Renal pelvis (tissue), 1 donor: ENCODE measurements at regions not wholly inside any gene's neighbourhood (a gene's known extent, or its start where the extent isn't known, plus 50 kb on each side); places are given as distances from the start of the nearest gene placed in this dataset.

Source experiments
- DNase-seq: peaks from one replicate; pipeline ENCODE4 v3.0.0-alpha.2; 2013

DNA sequence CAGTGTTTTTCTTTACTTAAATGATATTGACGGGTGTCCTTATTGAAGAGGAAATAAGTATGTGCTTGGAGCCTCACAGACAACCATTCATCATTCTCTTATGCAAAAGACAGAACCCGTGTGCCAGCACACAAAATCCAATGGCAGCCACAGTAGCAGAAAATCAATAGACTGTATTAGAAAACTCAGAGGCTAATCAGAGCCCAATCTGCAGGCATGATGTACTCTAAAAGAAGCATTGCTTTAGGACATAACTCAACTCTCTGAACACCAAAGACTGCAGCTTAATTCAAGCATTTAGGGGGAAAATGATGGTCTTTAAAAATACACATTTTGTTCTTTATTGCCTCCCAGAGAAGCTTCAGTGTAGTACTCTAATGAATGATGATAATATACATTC, 476.9 kb downstream of the PDHA2 start:
- DNase-seq = no peak

DNA sequence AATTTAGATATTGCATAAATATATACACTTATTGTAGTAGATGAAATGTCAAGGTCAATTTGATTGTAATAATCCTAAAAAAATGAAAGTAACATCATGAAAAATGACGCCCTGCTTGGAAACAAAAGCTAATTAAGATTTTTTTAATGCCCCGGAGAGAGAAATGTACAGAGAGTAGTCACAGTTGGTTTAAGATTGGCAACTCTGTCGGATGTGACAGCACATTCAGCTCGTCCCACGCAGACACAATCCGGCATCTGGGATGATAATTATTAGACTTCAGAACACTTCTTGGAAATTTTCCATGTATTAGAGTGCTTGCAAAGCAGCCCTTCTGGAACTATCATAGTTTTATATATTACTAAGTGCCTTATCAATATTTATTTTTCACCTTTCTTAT, 478.0 kb downstream of the PDHA2 start:
- no peak for DNase-seq

- no peak for DNase-seq
These were observed 487.0 kb downstream of the PDHA2 start for GRCh38 chr4:96326846-96327245.

DNA sequence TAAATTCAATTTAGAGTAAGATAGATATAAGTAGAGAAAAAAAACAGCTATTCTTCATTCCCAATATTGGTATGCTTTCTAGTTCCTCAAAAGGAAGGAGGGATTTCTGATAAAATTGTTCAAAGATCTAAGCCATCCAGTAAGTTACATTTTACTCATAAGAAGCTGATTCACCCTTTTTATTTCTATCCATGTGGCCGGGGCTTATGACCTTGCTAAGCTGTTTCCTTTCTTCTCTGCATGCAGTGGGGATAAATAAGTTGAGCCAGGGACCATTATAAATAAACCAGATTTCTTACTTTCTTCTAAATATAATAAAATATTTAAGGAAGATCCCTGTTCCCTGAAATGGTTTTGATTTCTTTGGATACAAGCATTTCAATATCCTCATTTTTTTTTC, 502.3 kb downstream of the PDHA2 start:
- no peak for DNase-seq

DNA sequence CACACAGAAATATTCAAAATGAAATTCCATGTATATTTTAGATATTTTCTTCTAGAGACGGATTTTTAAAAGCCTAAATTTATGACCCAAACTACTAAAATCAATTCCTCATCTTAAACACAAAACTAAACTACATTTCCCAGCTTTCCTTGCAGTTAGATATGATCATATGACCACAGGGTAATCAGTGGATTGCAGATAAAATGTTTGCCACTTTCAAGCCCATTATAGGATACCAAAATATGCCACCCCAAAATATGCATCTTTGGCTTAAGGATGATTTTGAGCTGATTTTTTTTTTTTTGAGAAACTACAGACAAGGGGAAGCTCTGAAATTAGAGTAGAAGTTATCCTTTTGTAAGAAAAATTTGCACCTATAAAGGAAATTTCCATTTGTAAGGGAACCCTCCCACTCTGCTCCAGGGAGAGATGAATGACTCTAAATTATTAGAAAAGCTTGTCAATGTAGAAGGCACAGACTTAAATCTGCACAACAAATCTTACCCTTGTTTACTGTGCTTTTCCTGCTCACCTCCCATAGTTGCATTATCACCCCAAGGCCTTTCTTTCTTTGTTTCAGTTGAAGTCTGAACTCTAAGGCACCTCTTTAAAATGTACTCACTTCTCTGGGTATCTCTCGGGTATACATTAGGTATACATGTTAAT, 503.0 kb downstream of the PDHA2 start:
- DNase-seq = no peak

- no peak for DNase-seq
These were observed 503.9 kb downstream of the PDHA2 start for GRCh38 chr4:96343836-96344235.

DNA sequence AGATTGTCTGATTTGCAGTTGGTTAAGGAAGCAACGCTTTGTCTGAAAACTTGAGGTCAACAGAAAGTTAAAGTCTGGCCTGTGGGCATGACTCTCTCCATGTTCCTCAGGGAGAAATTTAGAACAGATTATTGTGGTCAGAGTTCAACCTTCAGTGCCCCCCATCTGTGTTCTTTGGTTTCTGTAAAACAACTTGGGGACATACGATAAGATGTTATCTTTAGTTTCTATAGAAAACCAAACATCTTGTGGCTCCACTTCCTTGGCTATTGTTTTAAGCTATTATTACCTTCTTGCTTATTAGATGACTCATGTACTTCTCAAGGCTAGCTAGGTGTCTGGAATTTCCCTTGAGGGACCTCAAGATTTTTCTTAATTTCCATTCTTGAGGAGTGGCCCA, 507.7 kb downstream of the PDHA2 start:
- no peak for DNase-seq

DNA sequence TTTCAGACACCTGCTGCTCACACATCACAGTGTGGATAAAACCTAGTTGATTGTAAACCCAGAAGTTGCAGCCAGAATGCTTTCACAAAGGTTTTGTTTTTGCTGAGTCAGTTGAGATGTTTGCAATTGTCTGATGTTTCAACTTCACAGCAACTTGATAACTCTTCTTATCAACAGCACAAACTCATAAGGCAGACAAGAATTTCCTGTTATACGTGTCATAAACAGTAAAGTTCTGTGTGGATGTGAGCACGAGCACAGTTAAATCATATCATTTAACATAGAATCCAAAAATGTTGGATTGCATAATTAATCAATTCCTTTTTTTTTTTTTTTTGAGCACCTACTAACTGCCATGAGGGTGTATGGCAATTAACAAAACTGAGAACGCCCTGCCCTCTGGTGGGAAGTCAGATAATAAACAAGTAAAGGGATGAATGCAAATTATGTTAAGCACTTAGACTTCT, 512.2 kb downstream of the PDHA2 start:
- DNase-seq = peak; percentile 4

- no peak for DNase-seq
These were observed 514.3 kb downstream of the PDHA2 start for GRCh38 chr4:96354036-96354712.

GRCh38 chr4:96355414-96355813, 515.5 kb downstream of the PDHA2 start:
- no peak for DNase-seq

- DNase-seq = peak; percentile 9
These were observed 516.9 kb downstream of the PDHA2 start for GRCh38 chr4:96356591-96357370.

DNA sequence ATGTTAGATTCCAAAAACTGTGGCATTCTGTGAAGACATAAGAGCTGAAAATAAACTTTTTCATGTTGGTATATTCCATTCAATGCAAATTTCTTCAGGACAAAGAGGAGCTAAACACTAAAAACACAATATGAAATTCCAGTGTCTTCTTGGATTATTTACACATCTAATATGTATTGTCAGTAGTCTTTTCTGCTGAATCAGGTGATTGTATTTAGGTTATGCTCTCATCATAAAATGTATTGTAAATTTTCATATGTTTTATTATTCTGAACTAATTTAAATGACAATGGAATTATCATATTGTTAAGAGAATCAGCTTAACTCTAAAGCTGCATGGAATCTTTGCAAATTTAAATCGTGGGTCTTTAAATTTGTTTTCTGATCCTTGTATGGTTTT, 526.7 kb downstream of the PDHA2 start:
- no peak for DNase-seq

DNA sequence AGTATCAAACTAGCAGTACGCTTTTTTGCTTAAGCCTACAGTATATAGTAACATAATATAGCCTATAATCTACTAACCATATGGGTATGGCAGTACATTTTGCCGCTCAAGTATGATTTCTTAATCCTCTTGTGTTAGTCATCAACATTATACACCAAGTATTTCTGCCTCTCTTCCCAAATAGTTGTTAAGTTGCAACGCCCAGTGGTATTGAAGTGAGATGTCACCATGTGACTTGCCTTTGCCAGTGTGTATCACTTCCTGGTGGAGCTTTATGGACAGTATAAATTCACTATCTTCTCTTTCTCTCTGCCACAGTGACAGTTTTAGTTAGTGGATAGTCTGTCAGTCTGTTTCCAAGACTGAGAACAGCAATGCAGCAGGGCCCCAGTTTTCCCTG, 535.5 kb downstream of the PDHA2 start:
- DNase-seq = no peak

DNA sequence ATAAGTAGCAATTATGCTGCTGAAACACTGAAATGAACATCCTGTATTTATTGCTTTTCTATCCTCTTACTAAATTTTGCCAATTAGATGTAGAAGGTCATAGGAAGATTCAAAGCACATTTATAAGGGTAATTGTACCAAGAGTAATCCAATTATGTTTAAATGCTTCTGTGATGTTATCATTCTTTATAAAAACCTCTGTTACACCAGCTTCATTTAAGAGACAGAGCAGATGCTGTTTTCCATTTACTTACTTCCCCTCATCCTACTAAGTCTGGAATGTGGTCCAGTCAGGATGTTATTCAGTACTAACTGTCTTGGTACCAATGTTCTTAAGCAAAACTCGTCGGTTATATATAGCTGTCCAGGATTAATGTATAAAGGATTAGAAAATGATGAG, 539.6 kb downstream of the PDHA2 start:
- DNase-seq = no peak

GRCh38 chr4:96380106-96380505, 540.2 kb downstream of the PDHA2 start:
- no peak for DNase-seq

DNA sequence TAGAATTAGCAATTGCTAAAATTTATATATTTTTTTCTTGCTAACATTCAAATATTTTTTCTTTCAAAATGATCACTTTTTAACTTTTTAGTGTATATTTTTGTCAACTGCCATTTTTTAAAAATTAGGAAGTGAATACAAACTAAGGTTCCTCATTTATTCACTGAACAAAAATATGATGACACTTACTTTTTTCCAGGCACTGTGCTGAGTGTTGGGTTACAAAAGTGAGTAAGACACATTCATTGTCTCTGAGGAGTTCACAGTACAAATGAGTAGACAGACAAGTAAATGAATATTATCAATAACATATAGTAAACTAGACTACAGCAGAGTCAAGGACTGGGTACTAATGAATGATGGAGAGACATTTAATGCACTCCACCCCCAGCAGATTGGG, 543.5 kb downstream of the PDHA2 start:
- no peak for DNase-seq

DNA sequence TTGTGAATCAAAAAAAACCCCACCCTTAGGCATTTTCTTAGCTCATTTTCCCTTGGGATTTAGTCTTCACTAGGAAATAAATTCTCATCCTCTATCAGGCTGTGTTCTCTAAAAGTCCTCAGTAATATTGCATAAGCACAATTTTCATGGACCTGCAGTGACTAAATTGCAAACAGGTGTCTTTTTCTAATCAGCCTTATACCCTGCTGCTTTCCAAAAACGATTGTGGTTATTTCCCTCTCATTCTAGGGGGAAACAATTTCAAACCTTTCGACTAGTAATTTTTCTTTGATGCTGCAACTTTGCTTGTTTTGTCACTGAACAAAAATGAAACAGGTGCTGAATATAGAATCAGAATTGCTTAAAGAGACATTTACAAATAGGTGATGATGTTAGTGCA, 549.9 kb downstream of the PDHA2 start:
- no peak for DNase-seq

- no peak for DNase-seq
These were observed 550.5 kb downstream of the PDHA2 start for GRCh38 chr4:96390404-96390803.

- no peak for DNase-seq
These were observed 555.9 kb downstream of the PDHA2 start for GRCh38 chr4:96395747-96396146.

- DNase-seq = no peak
These were observed 566.8 kb downstream of the PDHA2 start for GRCh38 chr4:96406742-96407141.

GRCh38 chr4:96407225-96407624, 567.3 kb downstream of the PDHA2 start:
- DNase-seq = no peak

DNA sequence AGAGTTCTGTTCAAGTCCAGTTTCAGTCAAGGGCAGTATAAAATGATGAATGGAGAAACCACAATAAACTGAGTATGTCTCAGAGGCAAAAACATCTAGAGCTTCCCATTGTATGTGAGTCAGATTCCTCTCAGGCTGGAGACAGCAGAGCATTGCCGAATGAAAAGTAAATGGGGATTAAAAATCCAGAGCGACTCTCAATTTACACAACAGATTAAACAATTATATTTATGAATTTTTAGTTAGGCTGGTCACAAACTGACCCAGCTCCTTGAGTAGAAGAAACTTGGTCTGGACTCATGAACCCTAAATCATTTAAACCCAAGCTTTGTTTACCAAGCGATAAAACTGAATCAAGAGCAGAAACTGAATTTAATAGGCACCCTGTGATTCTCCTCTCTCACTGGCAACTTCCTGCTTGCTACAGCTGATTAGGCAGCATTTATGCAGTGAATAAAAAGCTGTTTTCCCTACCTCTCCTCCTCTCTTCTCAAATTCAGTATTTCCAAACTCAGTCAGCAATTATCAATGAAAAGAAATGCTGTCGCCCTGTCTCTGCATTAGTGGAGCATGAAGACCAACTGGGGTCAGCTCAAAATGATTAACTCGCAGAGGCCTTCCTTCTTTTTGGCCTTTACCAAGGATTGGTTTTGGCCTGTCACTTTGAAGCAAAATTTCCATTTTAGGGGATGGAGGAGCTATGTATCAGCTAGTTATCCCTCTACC, 568.0 kb downstream of the PDHA2 start:
- DNase-seq = peak; percentile 34
